Spinal cord (tissue), 9 donors: ENCODE measurements at regions not wholly inside any gene's neighbourhood (a gene's known extent, or its start where the extent isn't known, plus 50 kb on each side); places are given as distances from the start of the nearest gene placed in this dataset.
A peak's percentile ranks its signal among the peaks of the same experiment; 100 is the strongest.

Experiments used
- DNase-seq, 6 donors: peaks; one replicate each; pipeline versions ENCODE4 v3.0.0 to v3.0.0-alpha.2; 2013 to 2015; ENCODE audit warnings: low spot score in 6 of 6, low read depth in 4 of 6
- H3K27ac ChIP-seq: one replicate; pipeline ENCODE4 v1.5.1; 2013; ENCODE audit warnings: low read depth, low read length, control low read depth
- H3K27me3 ChIP-seq: one replicate; pipeline ENCODE4 v1.6.1; 2013; ENCODE audit warnings: low read length; ENCODE audit not compliant: control insufficient read depth, insufficient read depth
- H3K36me3 ChIP-seq: one replicate; pipeline ENCODE4 v1.6.1; 2013; ENCODE audit warnings: low read length; ENCODE audit not compliant: control insufficient read depth, insufficient read depth
- H3K4me1 ChIP-seq: one replicate; pipeline ENCODE4 v1.6.1; 2013; ENCODE audit warnings: low read length; ENCODE audit not compliant: control insufficient read depth, insufficient read depth
- H3K4me3 ChIP-seq: one replicate; pipeline ENCODE4 v1.5.1; 2013; ENCODE audit warnings: low read depth, low read length, control low read depth
- H3K9me3 ChIP-seq: one replicate; pipeline ENCODE4 v1.6.1; 2013; ENCODE audit warnings: low read length; ENCODE audit not compliant: control insufficient read depth, insufficient read depth
- WGBS: methylation state at CpG from one replicate; pipeline ENCODE4 v1.1.5; 2013; ENCODE audit warnings: missing lambda C conversion rate; ENCODE audit not compliant: insufficient coverage; 5-methylcytosine and 5-hydroxymethylcytosine counted together
- donor health status: healthy.

DNA sequence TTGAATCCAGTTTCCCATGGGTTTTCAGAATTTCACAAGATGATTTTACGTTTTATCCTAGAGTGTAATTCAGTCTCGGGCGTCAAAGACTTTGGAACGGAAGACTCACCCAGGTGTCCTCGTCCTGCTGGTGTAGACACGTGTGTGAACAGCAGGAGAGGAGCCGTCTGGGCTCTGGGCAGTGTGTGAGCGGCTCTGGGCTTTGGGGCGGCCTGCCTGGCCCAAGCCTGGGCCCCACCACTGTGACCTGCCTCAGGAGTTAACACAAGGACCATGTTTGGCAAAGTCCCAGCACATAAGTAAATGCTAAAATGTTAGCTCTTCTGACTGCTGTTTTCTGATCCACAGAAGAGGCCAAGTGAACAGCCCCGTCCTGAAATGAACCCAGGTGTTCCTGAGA is 1093.3 kb downstream of the BRD1 start:
- Histone ChIP-seq H3K4me1 (no peaks in the 10 kb centered on the region), H3K4me3 (no peak overlapping the region), H3K9me3 (no peaks in the 10 kb centered on the region), H3K27ac (no peak overlapping the region), H3K36me3 (peaks cover 28% of the 10 kb centered on the region), H3K27me3 (no peaks in the 10 kb centered on the region)
- DNase-seq: no peak
- WGBS: 94% methylated on average over 10 of the region's 10 CpGs

DNA sequence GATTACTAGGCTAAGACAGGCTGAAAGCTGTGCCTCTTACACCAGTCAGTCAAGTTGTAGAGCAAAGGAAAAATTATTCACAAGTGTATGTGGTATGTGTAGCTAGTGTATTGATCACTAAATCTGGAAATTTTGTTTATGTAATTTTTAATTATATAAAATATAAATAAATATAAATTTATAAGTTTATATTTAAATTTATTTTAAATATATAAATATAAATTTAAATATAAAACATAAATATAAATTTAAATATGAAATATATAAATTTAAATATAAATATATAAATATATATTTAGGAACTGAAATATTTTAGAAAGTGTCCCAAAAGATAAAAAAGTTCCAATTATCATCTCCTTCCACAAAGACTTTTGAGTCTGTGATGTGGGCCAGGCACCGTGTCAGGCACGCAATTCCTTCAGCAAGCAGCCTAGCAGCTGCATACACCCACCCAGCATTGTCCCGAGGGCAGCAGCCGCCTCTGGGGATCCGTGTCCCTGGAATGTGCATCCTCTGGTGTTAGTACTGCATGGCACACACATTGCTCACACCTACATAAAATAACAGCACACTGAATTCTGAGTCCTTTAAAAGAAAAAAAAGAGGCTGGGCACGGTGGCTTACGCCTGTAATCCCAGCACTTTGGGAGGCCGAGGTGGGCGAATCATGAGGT is 1098.0 kb downstream of the BRD1 start:
- no peak for DNase-seq
- no peaks in the 10 kb centered on the region for H3K27me3 ChIP-seq
- H3K27ac ChIP-seq: no peak overlapping the region
- no peaks in the 10 kb centered on the region for H3K4me1 ChIP-seq
- H3K36me3 ChIP-seq: peaks cover 7% of the 10 kb centered on the region
- H3K4me3 ChIP-seq: no peak overlapping the region
- peaks cover 5% of the 10 kb centered on the region for H3K9me3 ChIP-seq
- 85% methylated on average over 4 of the region's 9 CpGs for WGBS

DNA sequence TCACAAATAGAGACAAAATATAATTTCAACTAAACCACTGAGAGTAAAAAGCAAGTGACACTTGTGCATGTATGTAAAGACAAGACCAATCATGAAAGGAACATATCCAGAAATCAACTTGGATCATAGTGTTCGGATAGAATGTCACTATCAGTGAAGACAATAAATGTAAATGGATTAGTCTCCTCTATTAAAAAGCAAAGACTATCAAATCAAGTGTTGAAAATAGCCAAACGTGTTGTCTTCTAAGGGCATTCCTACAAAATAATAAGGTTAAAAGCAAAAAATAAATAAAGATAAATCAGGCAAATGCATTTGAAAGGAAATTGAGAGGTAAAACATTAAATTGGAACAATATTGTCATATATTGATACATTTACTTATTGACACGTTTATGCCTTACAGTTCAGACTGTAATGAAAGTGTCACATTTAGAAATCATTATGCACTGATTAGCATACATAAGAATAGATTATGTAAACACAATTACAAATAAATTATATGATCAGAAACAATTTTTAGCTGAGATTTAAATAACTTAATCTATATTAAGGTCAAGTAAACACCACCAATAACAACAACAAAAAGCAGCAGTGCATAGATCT is 1100.1 kb downstream of the BRD1 start:
- peaks cover 5% of the 10 kb centered on the region for H3K9me3 ChIP-seq
- no peaks in the 10 kb centered on the region for H3K27me3 ChIP-seq
- WGBS: no CpG with 5 or more reads among the region's 3 CpGs
- H3K36me3 ChIP-seq: peaks cover 6% of the 10 kb centered on the region
- no peak for DNase-seq
- no peak overlapping the region for H3K27ac ChIP-seq
- H3K4me3 ChIP-seq: no peak overlapping the region
- H3K4me1 ChIP-seq: no peaks in the 10 kb centered on the region

DNA sequence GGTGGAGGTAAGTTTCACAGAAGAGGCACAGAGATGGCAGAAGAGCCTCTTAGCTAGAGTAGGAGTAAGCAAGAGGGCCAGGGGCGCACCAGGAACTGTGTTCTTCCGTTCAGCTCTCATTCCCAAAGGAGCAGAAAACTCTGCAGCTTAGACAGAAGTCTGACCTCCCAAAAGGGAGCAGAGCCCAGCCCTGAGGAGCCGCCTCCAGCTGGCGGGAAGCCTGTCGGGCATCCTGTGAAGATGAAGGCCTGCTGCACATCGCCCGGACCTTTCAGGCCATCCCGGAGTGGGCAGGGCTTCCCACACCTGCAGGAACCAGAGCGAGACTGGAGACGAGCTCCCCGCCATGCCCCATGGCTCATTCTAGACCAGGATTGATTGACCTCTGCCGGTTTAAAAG is 1102.8 kb downstream of the BRD1 start:
- Histone ChIP-seq H3K27ac (no peak overlapping the region), H3K27me3 (no peaks in the 10 kb centered on the region), H3K4me3 (no peak overlapping the region), H3K4me1 (no peaks in the 10 kb centered on the region), H3K9me3 (peaks cover 5% of the 10 kb centered on the region), H3K36me3 (peaks cover 11% of the 10 kb centered on the region)
- WGBS: 97% methylated on average over 11 of the region's 12 CpGs
- no peak for DNase-seq

DNA sequence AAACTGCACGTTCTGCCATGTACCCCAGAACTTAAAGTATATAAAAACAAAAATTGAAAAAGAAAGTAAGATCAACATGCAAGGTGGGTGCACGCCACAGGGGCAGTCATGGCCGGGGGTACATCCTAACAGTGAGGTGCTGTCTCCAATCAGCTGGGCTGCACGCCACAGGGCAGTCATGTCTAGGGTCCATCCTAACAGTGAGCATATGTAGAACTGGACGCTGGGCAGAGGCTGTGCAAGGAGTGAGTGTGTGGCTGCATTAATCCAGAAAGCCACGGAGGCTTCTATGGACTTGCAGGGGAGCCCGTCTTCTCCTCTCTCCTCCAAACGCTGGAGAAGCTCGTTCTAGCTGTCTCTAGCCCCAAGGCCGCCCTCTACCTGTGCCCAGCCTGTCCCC is 1105.0 kb downstream of the BRD1 start:
- Histone ChIP-seq H3K36me3 (peaks cover 25% of the 10 kb centered on the region), H3K27ac (no peak overlapping the region), H3K9me3 (peaks cover 5% of the 10 kb centered on the region), H3K27me3 (no peaks in the 10 kb centered on the region), H3K4me1 (peaks cover 19% of the 10 kb centered on the region), H3K4me3 (no peak overlapping the region)
- WGBS: 94% methylated on average over 9 of the region's 10 CpGs
- DNase-seq: no peak

DNA sequence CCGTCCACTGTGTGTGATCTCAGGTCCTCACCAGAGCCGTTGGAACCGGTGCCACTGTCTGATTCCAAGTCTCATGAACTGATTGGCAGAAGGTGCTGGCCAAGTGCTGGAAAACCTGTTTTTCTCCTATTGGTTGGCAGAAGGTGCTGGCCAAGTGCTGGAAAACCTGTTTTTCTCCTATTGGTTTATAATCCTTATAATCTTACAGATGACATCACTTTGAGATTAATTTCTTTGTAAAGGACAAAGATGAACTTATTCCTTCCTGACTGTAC is 1106.3 kb downstream of the BRD1 start:
- WGBS: 86% methylated on average over 3 of the region's 3 CpGs
- Histone ChIP-seq H3K4me3 (no peak overlapping the region), H3K36me3 (peaks cover 28% of the 10 kb centered on the region), H3K27me3 (no peaks in the 10 kb centered on the region), H3K27ac (no peak overlapping the region), H3K9me3 (peaks cover 3% of the 10 kb centered on the region), H3K4me1 (peaks cover 26% of the 10 kb centered on the region)
- DNase-seq: no peak

DNA sequence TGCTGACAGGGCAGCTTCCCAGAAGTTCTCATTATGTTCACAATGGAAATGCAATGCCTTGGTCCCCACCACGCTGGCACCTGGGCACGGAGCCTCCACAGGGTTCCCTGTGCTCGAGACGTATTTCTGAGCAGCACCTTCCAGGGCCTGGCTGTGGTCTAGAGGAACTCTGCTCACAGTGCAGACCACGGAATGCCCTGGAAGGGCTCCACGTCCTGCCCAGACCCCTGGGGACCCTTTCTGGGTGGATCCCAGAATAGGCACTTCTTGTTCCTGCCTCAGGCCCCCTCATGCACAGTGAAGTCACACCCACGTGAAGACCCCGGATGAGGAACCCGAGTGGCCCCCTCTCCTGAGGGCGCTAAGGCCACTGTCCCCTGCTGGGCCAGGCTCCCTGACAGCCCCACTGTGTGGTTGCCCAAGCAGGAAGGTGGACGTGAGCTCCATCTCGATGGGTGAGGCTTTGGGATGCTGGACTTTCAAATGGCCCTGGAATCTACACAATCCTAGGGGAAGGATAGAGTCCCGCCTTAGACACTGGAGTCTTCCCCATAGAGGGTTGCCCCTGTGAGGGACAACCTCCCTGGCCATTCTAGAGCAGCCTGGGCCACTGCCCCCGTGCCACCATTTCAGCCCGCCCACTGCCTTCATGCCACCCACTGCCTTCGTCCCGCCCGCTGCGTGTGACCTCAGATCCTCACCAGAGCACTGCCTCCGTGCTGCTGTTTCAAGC is 1106.8 kb downstream of the BRD1 start:
- 90% methylated on average over 20 of the region's 20 CpGs for WGBS

DNA sequence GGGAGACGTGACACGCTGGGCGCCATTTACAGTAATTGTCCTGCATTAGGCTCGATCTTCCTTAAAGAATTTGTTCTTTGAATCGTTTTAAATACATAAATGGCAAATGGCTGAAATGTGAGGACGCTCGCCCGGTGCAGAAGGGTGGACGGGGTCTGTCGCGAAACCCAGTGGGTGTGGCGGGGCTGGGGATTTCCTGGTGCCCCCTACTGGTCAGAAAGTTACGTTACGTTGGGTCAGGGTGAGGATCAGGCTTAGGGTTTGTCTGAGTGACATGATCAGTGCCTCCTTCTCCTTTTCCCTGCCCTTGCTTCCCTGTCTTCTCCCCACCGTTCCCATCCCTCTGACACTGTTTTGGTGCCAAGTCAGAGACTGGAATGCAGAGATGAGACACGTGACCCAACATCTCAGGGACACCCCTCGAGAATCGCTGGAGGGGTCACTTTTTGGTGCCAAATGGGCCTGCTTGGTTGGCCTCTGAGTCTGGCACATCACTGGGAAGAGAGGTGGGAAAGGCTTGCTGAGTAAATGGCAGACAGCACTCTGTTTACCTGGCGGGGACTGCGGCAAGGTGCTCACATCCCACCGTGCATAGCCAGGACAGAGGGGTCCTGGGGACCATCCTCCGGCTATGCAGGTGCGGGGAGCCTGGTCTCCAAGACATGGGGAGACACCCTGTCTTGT is 1107.6 kb downstream of the BRD1 start:
- Histone ChIP-seq H3K9me3 (no peaks in the 10 kb centered on the region), H3K36me3 (peaks cover 33% of the 10 kb centered on the region), H3K4me3 (no peak overlapping the region), H3K27me3 (no peaks in the 10 kb centered on the region), H3K4me1 (peaks cover 26% of the 10 kb centered on the region), H3K27ac (no peak overlapping the region)
- WGBS: 90% methylated on average over 17 of the region's 23 CpGs
- DNase-seq: no peak

More for the DNA sequence above, 1106.8 kb downstream of the BRD1 start:
- no peaks in the 10 kb centered on the region for H3K27me3 ChIP-seq
- no peak for DNase-seq
- no peak overlapping the region for H3K4me3 ChIP-seq
- H3K4me1 ChIP-seq: peaks cover 26% of the 10 kb centered on the region
- H3K27ac ChIP-seq: no peak overlapping the region
- peaks cover 28% of the 10 kb centered on the region for H3K36me3 ChIP-seq
- H3K9me3 ChIP-seq: peaks cover 3% of the 10 kb centered on the region

DNA sequence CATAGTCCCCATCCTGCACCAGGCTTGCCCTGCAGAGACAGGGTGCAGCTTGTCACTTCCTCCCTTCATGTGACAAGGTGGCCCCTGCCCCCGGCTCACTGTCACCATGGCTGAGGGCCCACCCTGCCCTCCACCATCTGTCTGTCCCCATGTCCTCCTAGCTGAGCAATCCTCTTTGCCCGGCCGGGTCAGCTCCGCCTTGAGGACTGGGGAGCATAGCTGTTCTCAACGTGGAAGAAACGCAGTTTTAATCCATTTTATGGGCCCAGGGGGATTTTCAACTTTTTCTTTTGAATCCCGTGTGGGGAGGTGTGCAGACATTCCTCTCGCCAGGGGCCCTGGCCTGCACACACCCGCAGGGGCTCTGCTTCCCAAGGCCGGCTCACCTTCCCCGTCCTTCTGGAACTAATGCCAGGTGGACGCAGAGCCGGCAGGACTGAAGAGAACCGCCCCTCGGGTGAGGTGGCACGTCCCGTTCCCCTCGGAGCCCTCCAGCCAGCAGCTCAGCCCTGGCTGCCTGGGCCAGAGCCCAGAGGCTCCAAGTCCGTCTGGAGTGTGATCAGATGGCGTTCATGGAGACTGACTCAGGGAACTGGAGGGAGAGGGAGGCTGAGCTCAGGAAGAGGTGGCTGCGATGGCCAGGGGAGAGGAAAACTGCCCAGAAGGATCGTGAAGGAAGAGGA is 1108.7 kb downstream of the BRD1 start:
- no peak for DNase-seq
- H3K27ac ChIP-seq: peak overlapping the region; percentile 47
- no peaks in the 10 kb centered on the region for H3K27me3 ChIP-seq
- WGBS: 74% methylated on average over 20 of the region's 22 CpGs
- H3K36me3 ChIP-seq: peaks cover 34% of the 10 kb centered on the region
- no peak overlapping the region for H3K4me3 ChIP-seq
- H3K4me1 ChIP-seq: peaks cover 26% of the 10 kb centered on the region
- no peaks in the 10 kb centered on the region for H3K9me3 ChIP-seq
